Mesendoderm (in vitro differentiated cells): ENCODE measurements at regions not wholly inside any gene's neighbourhood (a gene's known extent, or its start where the extent isn't known, plus 50 kb on each side); places are given as distances from the start of the nearest gene placed in this dataset.

Experiments used
- DNase-seq: peaks from one replicate; pipeline ENCODE4 v3.0.0; 2013
- H2AK5ac ChIP-seq: 2 replicates; pipeline ENCODE4 v1.6.1; 2013; ENCODE audit warnings: low read length, inconsistent platforms
- H2BK120ac ChIP-seq: 2 replicates; pipeline ENCODE4 v1.6.1; 2013; ENCODE audit warnings: low read depth, mild to moderate bottlenecking, low read length, moderate library complexity, mixed read lengths
- H2BK15ac ChIP-seq: replicated peaks from 2 replicates; pipeline ENCODE4 v1.6.1; 2013; ENCODE audit warnings: low read depth, mild to moderate bottlenecking, moderate library complexity
- H2BK5ac ChIP-seq: 2 replicates; pipeline ENCODE4 v1.6.1; 2013; ENCODE audit warnings: low read length, inconsistent platforms
- H3K18ac ChIP-seq: 2 replicates; pipeline ENCODE4 v1.6.1; 2013; ENCODE audit warnings: mild to moderate bottlenecking, low read length, mixed read lengths
- H3K23ac ChIP-seq: one replicate; pipeline ENCODE4 v1.6.1; 2013; ENCODE audit warnings: low read length
- H3K27ac ChIP-seq: 2 replicates; pipeline ENCODE4 v1.5.1; 2013; ENCODE audit warnings: low read depth, mild to moderate bottlenecking, inconsistent platforms, low read length, moderate library complexity
- H3K27me3 ChIP-seq: 2 replicates; pipeline ENCODE4 v1.6.1; 2013; ENCODE audit warnings: low read length, control low read depth, mild to moderate bottlenecking, inconsistent platforms; ENCODE audit not compliant: insufficient read depth, poor library complexity
- H3K36me3 ChIP-seq: 2 replicates; pipeline ENCODE4 v1.6.1; 2013; ENCODE audit warnings: low read length, inconsistent platforms; ENCODE audit not compliant: control insufficient read depth, insufficient read depth
- H3K4ac ChIP-seq: one replicate; pipeline ENCODE4 v1.6.1; 2013; ENCODE audit warnings: low read depth, mild to moderate bottlenecking, low read length, moderate library complexity
- H3K4me1 ChIP-seq: 2 replicates; pipeline ENCODE4 v1.6.1; 2013; ENCODE audit warnings: low read depth, low read length, inconsistent platforms; ENCODE audit not compliant: control insufficient read depth
- H3K4me2 ChIP-seq: 2 replicates; pipeline ENCODE4 v1.6.1; 2013; ENCODE audit warnings: low read length
- H3K4me3 ChIP-seq: 2 replicates; pipeline ENCODE4 v1.5.1; 2013; ENCODE audit warnings: mild to moderate bottlenecking, low read length
- H3K56ac ChIP-seq: one replicate; pipeline ENCODE4 v1.6.1; 2013; ENCODE audit warnings: low read length
- H3K79me1 ChIP-seq: 2 replicates; pipeline ENCODE4 v1.6.1; 2013; ENCODE audit warnings: low read length, inconsistent platforms
- H3K79me2 ChIP-seq: 2 replicates; pipeline ENCODE4 v1.6.1; 2013; ENCODE audit warnings: mild to moderate bottlenecking, low read length; ENCODE audit not compliant: control insufficient read depth, insufficient read depth
- H3K9ac ChIP-seq: 2 replicates; pipeline ENCODE4 v1.6.1; 2013; ENCODE audit warnings: low read length, inconsistent platforms
- H4K5ac ChIP-seq: one replicate; pipeline ENCODE4 v1.6.1; 2013; ENCODE audit warnings: low read length
- H4K8ac ChIP-seq: one replicate; pipeline ENCODE4 v1.6.1; 2013; ENCODE audit warnings: low read depth, mild to moderate bottlenecking, control low read depth, low read length, moderate library complexity
- WGBS: extraction: QIAGEN DNeasy Blood & Tissue Kit; methylation state at CpG from one replicate; pipeline ENCODE4 v1.1.7; 2013; ENCODE audit warnings: low lambda C conversion rate, missing lambda C conversion rate; ENCODE audit not compliant: insufficient coverage; ENCODE audit errors: extremely low coverage; 5-methylcytosine and 5-hydroxymethylcytosine counted together

DNA sequence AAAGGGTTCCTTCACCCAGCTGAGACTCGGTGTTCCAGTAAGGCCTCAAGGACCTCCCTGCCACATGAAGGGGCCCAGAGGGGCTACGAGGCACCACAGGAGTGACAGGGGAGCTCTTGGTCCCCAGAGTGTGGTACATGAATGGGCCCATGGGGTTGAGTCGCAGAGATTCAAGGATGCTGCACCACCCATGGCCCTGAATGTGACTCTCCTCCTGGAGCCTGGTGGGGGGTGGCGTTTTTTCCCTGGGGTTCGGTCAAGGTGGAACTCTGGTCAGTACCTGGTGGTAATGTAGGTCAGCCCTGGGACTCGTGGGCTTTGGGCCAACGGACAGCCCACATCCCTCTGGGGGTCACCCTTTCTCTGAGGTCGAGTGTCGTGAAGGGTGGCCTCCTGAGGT, 204.0 kb downstream of the UBE3A start:
- H3K9ac ChIP-seq: no peak overlapping the region

DNA sequence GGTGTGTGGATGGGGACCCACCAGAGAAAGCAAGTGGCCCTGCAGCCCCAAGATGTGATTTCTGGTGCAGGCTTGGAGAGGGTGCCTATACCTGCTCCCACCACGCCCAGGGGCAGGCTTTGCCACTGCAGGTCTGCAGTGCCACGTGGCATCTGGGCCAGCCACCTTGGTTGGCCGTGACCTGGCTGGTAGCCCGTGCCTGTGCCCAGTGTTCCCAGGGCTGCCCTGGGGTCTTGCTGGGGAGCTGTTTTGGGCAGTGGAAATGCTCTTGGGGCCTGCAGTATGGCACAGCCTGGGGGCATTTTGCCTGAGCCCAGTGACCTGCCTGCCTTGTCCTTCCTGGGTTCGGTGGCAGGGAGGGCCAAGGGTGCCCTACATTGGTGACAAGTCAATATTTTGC, 203.4 kb downstream of the UBE3A start:
- Histone ChIP-seq H3K56ac (no peak overlapping the region), H4K8ac (no peak overlapping the region), H3K4me3 (no peak overlapping the region), H3K9ac (no peak overlapping the region), H3K4ac (no peak overlapping the region), H3K36me3 (no peaks in the 10 kb centered on the region), H3K4me1 (no peaks in the 10 kb centered on the region), H2BK120ac (no peak overlapping the region), H2AK5ac (no peak overlapping the region), H2BK5ac (no peak overlapping the region), H3K27me3 (no peaks in the 10 kb centered on the region), H3K4me2 (no peak overlapping the region), H2BK15ac (no peak overlapping the region), H3K79me1 (no peaks in the 10 kb centered on the region), H3K18ac (no peak overlapping the region), H3K79me2 (no peaks in the 10 kb centered on the region), H3K23ac (no peak overlapping the region), H4K5ac (no peak overlapping the region), H3K27ac (no peak overlapping the region)
- DNase-seq: no peak
- WGBS: no CpG with 5 or more reads among the region's 5 CpGs

More for the DNA sequence above, 204.0 kb downstream of the UBE3A start:
- H2AK5ac ChIP-seq: no peak overlapping the region
- H3K4me3 ChIP-seq: no peak overlapping the region
- no peaks in the 10 kb centered on the region for H3K4me1 ChIP-seq
- H2BK15ac ChIP-seq: no peak overlapping the region
- H3K18ac ChIP-seq: no peak overlapping the region
- H3K56ac ChIP-seq: no peak overlapping the region
- no peaks in the 10 kb centered on the region for H3K79me1 ChIP-seq
- no peaks in the 10 kb centered on the region for H3K36me3 ChIP-seq
- no peak overlapping the region for H2BK5ac ChIP-seq
- H3K4me2 ChIP-seq: no peak overlapping the region
- no peaks in the 10 kb centered on the region for H3K27me3 ChIP-seq
- H3K79me2 ChIP-seq: no peaks in the 10 kb centered on the region
- H4K5ac ChIP-seq: no peak overlapping the region
- H3K23ac ChIP-seq: no peak overlapping the region
- H2BK120ac ChIP-seq: no peak overlapping the region
- no CpG with 5 or more reads among the region's 9 CpGs for WGBS
- H4K8ac ChIP-seq: no peak overlapping the region
- DNase-seq: no peak
- H3K4ac ChIP-seq: no peak overlapping the region
- H3K27ac ChIP-seq: no peak overlapping the region

DNA sequence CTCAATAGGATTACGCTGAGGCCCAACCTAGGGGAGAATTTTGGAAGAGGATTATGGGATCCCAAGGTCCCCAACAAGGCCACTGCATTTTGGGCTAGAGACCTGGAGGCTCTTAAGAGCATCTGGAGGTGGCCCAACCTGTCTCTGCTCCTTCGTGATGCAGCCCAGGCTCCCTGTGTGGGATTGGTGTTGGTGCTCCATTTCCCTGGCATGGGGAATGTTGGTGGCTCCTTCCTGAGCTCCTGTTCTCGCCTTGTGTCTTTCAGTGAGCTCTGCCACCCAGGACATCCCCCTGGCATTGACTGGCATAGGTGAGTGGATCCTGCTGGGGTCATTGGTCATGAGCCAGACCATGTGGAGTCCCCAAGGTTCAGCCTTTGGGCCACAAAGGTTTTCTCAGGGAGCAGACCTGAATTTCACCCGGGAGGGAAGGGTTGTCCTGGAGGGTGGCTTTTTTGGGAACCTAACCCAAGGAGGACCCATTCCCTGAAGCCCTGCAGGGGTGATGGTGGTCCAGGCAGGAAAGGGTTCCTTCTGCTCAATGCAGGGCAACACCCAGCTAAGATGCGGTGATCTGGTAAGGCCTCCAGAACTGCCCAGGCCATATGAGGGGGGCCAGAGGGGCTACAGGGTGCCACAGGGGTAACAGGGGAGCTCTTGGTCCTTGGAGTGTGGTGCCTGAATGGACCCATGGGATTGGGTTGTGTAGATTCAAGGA, 202.5 kb downstream of the UBE3A start:
- Histone ChIP-seq H2AK5ac (no peak overlapping the region), H3K56ac (no peak overlapping the region), H3K9ac (no peak overlapping the region), H3K4me2 (no peak overlapping the region), H2BK15ac (no peak overlapping the region), H2BK120ac (no peak overlapping the region), H3K23ac (no peak overlapping the region), H4K8ac (no peak overlapping the region), H3K18ac (no peak overlapping the region), H3K79me1 (no peaks in the 10 kb centered on the region), H3K4ac (no peak overlapping the region), H3K27me3 (no peaks in the 10 kb centered on the region), H3K36me3 (no peaks in the 10 kb centered on the region), H3K4me3 (no peak overlapping the region), H2BK5ac (no peak overlapping the region), H3K4me1 (no peaks in the 10 kb centered on the region), H3K79me2 (no peaks in the 10 kb centered on the region), H4K5ac (no peak overlapping the region), H3K27ac (no peak overlapping the region)
- no CpG with 5 or more reads among the region's 5 CpGs for WGBS
- DNase-seq: no peak

DNA sequence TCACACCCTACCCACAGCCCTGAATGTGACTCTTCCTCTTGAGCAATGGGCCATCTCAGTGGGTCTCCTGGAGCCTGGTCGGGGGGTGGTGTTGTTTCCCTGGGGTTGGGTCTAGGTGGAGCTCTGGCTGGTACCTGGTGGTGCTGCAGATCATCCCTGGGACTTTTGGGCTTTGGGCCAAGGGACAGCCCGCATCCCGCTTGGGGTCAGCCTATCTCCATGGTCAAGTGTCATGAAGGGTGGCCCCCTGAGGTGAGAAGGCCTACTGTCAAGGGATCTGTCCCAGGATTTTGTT, 202.0 kb downstream of the UBE3A start:
- WGBS: no CpG with 5 or more reads among the region's 3 CpGs
- H2AK5ac ChIP-seq: no peak overlapping the region
- no peak overlapping the region for H3K4me2 ChIP-seq

DNA sequence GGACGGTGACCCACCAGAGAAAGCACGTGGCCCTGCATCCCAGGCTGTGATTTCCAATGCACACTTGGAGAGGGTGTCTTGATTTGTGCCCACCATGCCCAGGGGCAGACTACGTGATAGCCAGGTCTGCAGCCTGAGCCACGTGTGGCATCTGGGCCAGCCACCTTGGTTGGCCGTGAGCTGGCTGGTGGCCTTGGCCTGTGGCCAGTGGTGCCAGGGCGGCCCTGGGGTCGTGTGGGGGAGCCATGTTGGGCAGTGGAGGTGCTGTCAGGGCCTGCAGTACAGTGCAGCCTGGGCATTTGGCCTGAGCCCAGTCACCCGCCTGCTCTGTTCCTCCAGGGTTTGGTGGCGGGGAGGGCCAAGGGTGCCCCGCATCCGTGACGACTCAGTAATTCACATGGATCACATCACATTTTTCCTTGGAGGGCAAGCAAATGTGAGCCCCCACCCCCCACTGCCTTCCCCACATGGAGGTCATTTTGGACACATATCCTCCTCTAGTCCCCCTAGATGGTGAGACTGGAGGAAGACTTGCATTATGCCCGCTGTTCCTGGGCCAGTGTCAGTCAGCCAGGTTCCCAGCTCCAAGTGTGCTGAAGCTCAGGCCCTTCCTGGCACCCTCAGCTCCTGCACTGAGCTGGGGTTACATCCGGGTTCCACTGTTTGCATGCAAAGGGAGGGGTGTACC, 201.4 kb downstream of the UBE3A start:
- Histone ChIP-seq H2BK15ac (no peak overlapping the region), H3K4ac (no peak overlapping the region), H3K79me2 (no peaks in the 10 kb centered on the region), H3K4me3 (no peak overlapping the region), H3K27me3 (no peaks in the 10 kb centered on the region), H3K4me1 (no peaks in the 10 kb centered on the region), H4K5ac (no peak overlapping the region), H2AK5ac (no peak overlapping the region), H3K79me1 (no peaks in the 10 kb centered on the region), H2BK5ac (no peak overlapping the region), H3K9ac (no peak overlapping the region), H3K36me3 (no peaks in the 10 kb centered on the region), H3K56ac (no peak overlapping the region), H2BK120ac (no peak overlapping the region), H3K27ac (no peak overlapping the region), H3K23ac (no peak overlapping the region), H3K4me2 (no peak overlapping the region), H3K18ac (no peak overlapping the region), H4K8ac (no peak overlapping the region)
- DNase-seq: no peak
- no CpG with 5 or more reads among the region's 14 CpGs for WGBS

More for the DNA sequence above, 202.0 kb downstream of the UBE3A start:
- no peaks in the 10 kb centered on the region for H3K79me1 ChIP-seq
- H3K79me2 ChIP-seq: no peaks in the 10 kb centered on the region
- H2BK15ac ChIP-seq: no peak overlapping the region
- H3K56ac ChIP-seq: no peak overlapping the region
- no peak overlapping the region for H3K18ac ChIP-seq
- no peak overlapping the region for H3K4me3 ChIP-seq
- no peak overlapping the region for H4K5ac ChIP-seq
- H2BK120ac ChIP-seq: no peak overlapping the region
- H4K8ac ChIP-seq: no peak overlapping the region
- H3K9ac ChIP-seq: no peak overlapping the region
- H3K23ac ChIP-seq: no peak overlapping the region
- H3K4ac ChIP-seq: no peak overlapping the region
- no peak for DNase-seq
- no peak overlapping the region for H3K27ac ChIP-seq
- no peaks in the 10 kb centered on the region for H3K27me3 ChIP-seq
- no peaks in the 10 kb centered on the region for H3K4me1 ChIP-seq
- H2BK5ac ChIP-seq: no peak overlapping the region
- no peaks in the 10 kb centered on the region for H3K36me3 ChIP-seq

DNA sequence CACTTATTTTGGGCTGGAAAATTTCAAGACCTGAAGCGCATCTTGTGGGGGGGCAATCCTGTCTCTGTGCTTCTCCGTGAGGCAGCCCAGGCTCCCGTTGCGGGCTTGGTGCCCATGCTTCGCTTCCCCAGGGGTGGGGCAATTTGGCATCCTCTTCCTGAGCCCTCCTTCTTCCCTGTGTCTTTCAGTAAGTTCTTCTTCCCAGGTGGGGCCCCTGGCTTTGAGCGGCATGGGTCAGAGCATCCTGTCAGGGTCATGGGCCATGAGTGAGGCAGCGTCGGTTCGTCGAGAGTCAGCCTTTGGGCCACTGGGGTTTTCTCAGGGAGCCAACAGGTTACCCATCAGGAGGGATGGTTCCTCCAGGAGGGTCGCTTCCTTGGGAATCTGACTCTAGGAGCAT, 200.7 kb downstream of the UBE3A start:
- Histone ChIP-seq H3K79me2 (no peaks in the 10 kb centered on the region), H3K79me1 (no peaks in the 10 kb centered on the region)
- no peak for DNase-seq

More for the DNA sequence above, 200.7 kb downstream of the UBE3A start:
- Histone ChIP-seq H2BK5ac (no peak overlapping the region), H3K9ac (no peak overlapping the region), H3K23ac (no peak overlapping the region), H3K4ac (no peak overlapping the region), H2BK15ac (no peak overlapping the region), H2AK5ac (no peak overlapping the region), H3K4me2 (no peak overlapping the region), H3K27ac (no peak overlapping the region), H3K56ac (no peak overlapping the region), H2BK120ac (no peak overlapping the region), H3K18ac (no peak overlapping the region), H4K8ac (no peak overlapping the region), H3K27me3 (no peaks in the 10 kb centered on the region), H4K5ac (no peak overlapping the region), H3K4me3 (no peak overlapping the region), H3K4me1 (no peaks in the 10 kb centered on the region), H3K36me3 (no peaks in the 10 kb centered on the region)
- no CpG with 5 or more reads among the region's 11 CpGs for WGBS
